GM18505 (cell line): ENCODE measurements at regions not wholly inside any gene's neighbourhood (a gene's known extent, or its start where the extent isn't known, plus 50 kb on each side); places are given as distances from the start of the nearest gene placed in this dataset.
"Not testable (repeated sequence)": the region's sequence is repeated elsewhere in the genome, so short reads cannot be mapped to it uniquely, and the experiment has no call there.

Experiments
- ATAC-seq: cut with Tn5 transposase; IDR thresholded peaks from one replicate; pipeline ENCODE4 v1.9.1; 2021; ENCODE audit not compliant: unreplicated experiment
- POLR2A ChIP-seq: IDR thresholded peaks from 4 replicates; pipeline ENCODE4 v1.6.1; 2011; ENCODE audit warnings: borderline replicate concordance; ENCODE audit not compliant: insufficient read depth, insufficient read length; ENCODE audit errors: extremely low read depth

GRCh38 chr7:68222311-68222710, 1225.7 kb downstream of the TYW1 start:
- ATAC-seq = no peak
- no peak for TF ChIP-seq POLR2A

GRCh38 chr7:68224041-68224741, 1227.6 kb downstream of the TYW1 start:
- ATAC-seq = no peak
- no peak for TF ChIP-seq POLR2A

GRCh38 chr7:68231011-68231410, 1234.4 kb downstream of the TYW1 start:
- ATAC-seq = not testable (repeated sequence)

- TF ChIP-seq POLR2A = no peak
- no peak for ATAC-seq
These were observed 1239.3 kb downstream of the TYW1 start for GRCh38 chr7:68235937-68236336.

GRCh38 chr7:68238204-68238805, 1241.7 kb downstream of the TYW1 start:
- no peak for ATAC-seq
- no peak for TF ChIP-seq POLR2A

GRCh38 chr7:68243128-68243527, 1246.5 kb downstream of the TYW1 start:
- no peak for ATAC-seq
- TF ChIP-seq POLR2A = no peak

- ATAC-seq = no peak
- no peak for TF ChIP-seq POLR2A
These were observed 1247.8 kb downstream of the TYW1 start for GRCh38 chr7:68244389-68244788.

- no peak for TF ChIP-seq POLR2A
- ATAC-seq = no peak
These were observed 1249.1 kb downstream of the TYW1 start for GRCh38 chr7:68245688-68246087.

GRCh38 chr7:68246189-68246633, 1249.6 kb downstream of the TYW1 start:
- no peak for TF ChIP-seq POLR2A
- no peak for ATAC-seq

- no peak for TF ChIP-seq POLR2A
These were observed 1250.5 kb downstream of the TYW1 start for GRCh38 chr7:68247126-68247525.

GRCh38 chr7:68247571-68247970, 1250.9 kb downstream of the TYW1 start:
- no peak for TF ChIP-seq POLR2A
- ATAC-seq = no peak

More at GRCh38 chr7:68247126-68247525, 1250.5 kb downstream of the TYW1 start:
- no peak for ATAC-seq

GRCh38 chr7:68248973-68249372, 1252.3 kb downstream of the TYW1 start:
- no peak for ATAC-seq
- TF ChIP-seq POLR2A = no peak

- ATAC-seq = no peak
- no peak for TF ChIP-seq POLR2A
These were observed 1253.0 kb downstream of the TYW1 start for GRCh38 chr7:68249611-68250010.

GRCh38 chr7:68250143-68250542, 1253.5 kb downstream of the TYW1 start:
- TF ChIP-seq POLR2A = no peak
- no peak for ATAC-seq

- not testable (repeated sequence) for ATAC-seq
These were observed 1258.2 kb downstream of the TYW1 start for GRCh38 chr7:68254815-68255214.
